ENCODE measurements at regions not wholly inside any gene's neighbourhood (a gene's known extent, or its start where the extent isn't known, plus 50 kb on each side); places are given as distances from the start of the nearest gene placed in this dataset.

DNA sequence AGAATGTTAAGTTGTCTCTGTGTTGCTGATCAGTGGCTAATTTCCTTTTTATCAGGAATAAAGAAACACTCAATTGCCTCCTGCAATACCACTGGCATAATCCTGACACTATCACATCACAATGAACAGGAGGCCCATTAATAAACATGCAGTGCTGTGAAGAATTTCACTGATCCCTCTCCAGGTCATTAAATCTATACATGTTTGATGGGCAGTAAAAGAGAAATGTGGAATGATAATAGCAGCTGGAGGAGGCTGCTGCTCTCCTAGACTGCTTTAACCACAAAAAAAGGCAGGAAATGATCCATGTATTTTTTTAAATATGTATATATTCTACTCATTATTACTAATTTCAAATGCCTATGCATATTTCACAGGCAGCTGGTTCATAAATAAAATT, 202.1 kb downstream of the CENPC start:
- TF ChIP-seq, protein P1, sequence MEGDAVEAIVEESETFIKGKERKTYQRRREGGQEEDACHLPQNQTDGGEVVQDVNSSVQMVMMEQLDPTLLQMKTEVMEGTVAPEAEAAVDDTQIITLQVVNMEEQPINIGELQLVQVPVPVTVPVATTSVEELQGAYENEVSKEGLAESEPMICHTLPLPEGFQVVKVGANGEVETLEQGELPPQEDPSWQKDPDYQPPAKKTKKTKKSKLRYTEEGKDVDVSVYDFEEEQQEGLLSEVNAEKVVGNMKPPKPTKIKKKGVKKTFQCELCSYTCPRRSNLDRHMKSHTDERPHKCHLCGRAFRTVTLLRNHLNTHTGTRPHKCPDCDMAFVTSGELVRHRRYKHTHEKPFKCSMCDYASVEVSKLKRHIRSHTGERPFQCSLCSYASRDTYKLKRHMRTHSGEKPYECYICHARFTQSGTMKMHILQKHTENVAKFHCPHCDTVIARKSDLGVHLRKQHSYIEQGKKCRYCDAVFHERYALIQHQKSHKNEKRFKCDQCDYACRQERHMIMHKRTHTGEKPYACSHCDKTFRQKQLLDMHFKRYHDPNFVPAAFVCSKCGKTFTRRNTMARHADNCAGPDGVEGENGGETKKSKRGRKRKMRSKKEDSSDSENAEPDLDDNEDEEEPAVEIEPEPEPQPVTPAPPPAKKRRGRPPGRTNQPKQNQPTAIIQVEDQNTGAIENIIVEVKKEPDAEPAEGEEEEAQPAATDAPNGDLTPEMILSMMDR (IDR thresholded peaks at IDR 0.05 in 8 of 11, conservative IDR thresholded peaks at IDR 0.05 in 3 of 11) = no peak
- no peak for TF ChIP-seq POLR2AphosphoS5 (IDR thresholded peaks at IDR 0.05)
- no peak for TF ChIP-seq POLR2A (IDR thresholded peaks at IDR 0.05)
